ENCODE measurements at regions not wholly inside any gene's neighbourhood (a gene's known extent, or its start where the extent isn't known, plus 50 kb on each side); places are given as distances from the start of the nearest gene placed in this dataset.

- H3K4me1 Mint-ChIP-seq = peaks cover 86% of the 10 kb centered on the region
- CTCF ChIA-PET = no interaction called here
Measured at GRCh38 chr14:98177551-98177950, 1094.4 kb downstream of the BCL11B start.

GRCh38 chr14:98181241-98181640, 1090.8 kb downstream of the BCL11B start:
- Mint-ChIP-seq H3K4me3 (no peak overlapping the region), H3K4me1 (peaks cover 86% of the 10 kb centered on the region), H3K9me3 (peaks cover 3% of the 10 kb centered on the region), H3K27ac (peak overlapping the region; percentile 48), H3K36me3 (ENCODE audit: low read depth) (peaks cover 9% of the 10 kb centered on the region), H3K27me3 (no peaks in the 10 kb centered on the region)
- CTCF ChIA-PET = interaction anchor here (3.1 kb wide), 1 partner anchor 13 kb away, joined by 11 read pairs; no protein-coding TSS in a partner anchor
- no peak for DNase-seq
- POLR2A ChIA-PET = interaction anchor here (1.1 to 14.9 kb wide), 6 partner anchors 8 to 1079 kb away, joined by 3 to 244 read pairs (median 4); no protein-coding TSS in a partner anchor

More at GRCh38 chr14:98177551-98177950, 1094.4 kb downstream of the BCL11B start:
- DNase-seq = peak; percentile 57
- POLR2A ChIA-PET = interaction anchor here (9.6 kb wide), 1 partner anchor 12 kb away, joined by 156 read pairs; no protein-coding TSS in a partner anchor
- H3K36me3 Mint-ChIP-seq (ENCODE audit: low read depth) = peaks cover 3% of the 10 kb centered on the region
- H3K4me3 Mint-ChIP-seq = peak overlapping the region; percentile 11
- peak overlapping the region; percentile 86 for H3K27ac Mint-ChIP-seq
- no peaks in the 10 kb centered on the region for H3K27me3 Mint-ChIP-seq
- no peaks in the 10 kb centered on the region for H3K9me3 Mint-ChIP-seq

GRCh38 chr14:98181768-98182167, 1090.2 kb downstream of the BCL11B start:
- H3K27ac Mint-ChIP-seq = peak overlapping the region; percentile 83
- no peak for DNase-seq
- H3K36me3 Mint-ChIP-seq (ENCODE audit: low read depth) = peaks cover 9% of the 10 kb centered on the region
- ChIA-PET CTCF (interaction anchor here (0.6 to 3.1 kb wide), 8 partner anchors 8 to 1085 kb away, joined by 3 to 13 read pairs (median 4); no protein-coding TSS in a partner anchor), POLR2A (interaction anchor here (0.8 to 14.9 kb wide), 14 partner anchors 8 to 1089 kb away, joined by 3 to 244 read pairs (median 4); partner anchors contain the start of gene BCL11B)
- H3K27me3 Mint-ChIP-seq = no peaks in the 10 kb centered on the region
- H3K9me3 Mint-ChIP-seq = peaks cover 3% of the 10 kb centered on the region
- no peak overlapping the region for H3K4me3 Mint-ChIP-seq
- H3K4me1 Mint-ChIP-seq = peaks cover 85% of the 10 kb centered on the region

GRCh38 chr14:98182393-98183055, 1089.5 kb downstream of the BCL11B start:
- POLR2A ChIA-PET = interaction anchor here (0.8 to 14.9 kb wide), 14 partner anchors 7 to 1088 kb away, joined by 3 to 244 read pairs (median 4); partner anchors contain the start of gene BCL11B
- peaks cover 9% of the 10 kb centered on the region for H3K36me3 Mint-ChIP-seq (ENCODE audit: low read depth)
- H3K27ac Mint-ChIP-seq = peak overlapping the region; percentile 83
- peaks cover 3% of the 10 kb centered on the region for H3K9me3 Mint-ChIP-seq
- no peak for DNase-seq
- H3K27me3 Mint-ChIP-seq = no peaks in the 10 kb centered on the region
- CTCF ChIA-PET = interaction anchor here (0.9 to 3.1 kb wide), 7 partner anchors 9 to 1080 kb away, joined by 3 to 13 read pairs (median 5); no protein-coding TSS in a partner anchor
- H3K4me3 Mint-ChIP-seq = peak overlapping the region; percentile 12
- peaks cover 85% of the 10 kb centered on the region for H3K4me1 Mint-ChIP-seq

GRCh38 chr14:98183556-98183955, 1088.4 kb downstream of the BCL11B start:
- ChIA-PET CTCF (interaction anchor here (1.8 to 3.7 kb wide), 4 partner anchors 10 to 207 kb away, joined by 4 to 15 read pairs (median 12); no protein-coding TSS in a partner anchor), POLR2A (interaction anchor here (1.2 to 14.9 kb wide), 5 partner anchors 6 to 1087 kb away, joined by 3 to 244 read pairs (median 93); partner anchors contain the start of gene BCL11B)
- Mint-ChIP-seq H3K27ac (peak overlapping the region; percentile 83), H3K4me1 (peaks cover 85% of the 10 kb centered on the region), H3K9me3 (peaks cover 3% of the 10 kb centered on the region), H3K36me3 (ENCODE audit: low read depth) (peaks cover 9% of the 10 kb centered on the region), H3K4me3 (no peak overlapping the region), H3K27me3 (no peaks in the 10 kb centered on the region)
- DNase-seq = no peak

GRCh38 chr14:98184457-98184856, 1087.5 kb downstream of the BCL11B start:
- ChIA-PET CTCF (interaction anchor here (0.7 to 5.1 kb wide), 6 partner anchors 10 to 1046 kb away, joined by 3 to 21 read pairs (median 12); no protein-coding TSS in a partner anchor), POLR2A (interaction anchor here (1.2 to 14.9 kb wide), 7 partner anchors 5 to 1087 kb away, joined by 3 to 244 read pairs (median 10); partner anchors contain the start of gene BCL11B)
- Mint-ChIP-seq H3K27ac (peak overlapping the region; percentile 83), H3K27me3 (no peaks in the 10 kb centered on the region), H3K9me3 (peaks cover 3% of the 10 kb centered on the region), H3K4me3 (peak overlapping the region; percentile 33), H3K4me1 (peaks cover 91% of the 10 kb centered on the region), H3K36me3 (ENCODE audit: low read depth) (peaks cover 8% of the 10 kb centered on the region)
- DNase-seq = no peak

GRCh38 chr14:98185036-98185435, 1087.0 kb downstream of the BCL11B start:
- Mint-ChIP-seq H3K27ac (peak overlapping the region; percentile 83), H3K9me3 (peaks cover 3% of the 10 kb centered on the region), H3K4me1 (peaks cover 91% of the 10 kb centered on the region), H3K27me3 (no peaks in the 10 kb centered on the region), H3K36me3 (ENCODE audit: low read depth) (peaks cover 7% of the 10 kb centered on the region), H3K4me3 (peak overlapping the region; percentile 33)
- CTCF ChIA-PET = interaction anchor here (0.7 to 6.6 kb wide), 7 partner anchors 9 to 1045 kb away, joined by 3 to 68 read pairs (median 7); no protein-coding TSS in a partner anchor
- DNase-seq = no peak
- POLR2A ChIA-PET = interaction anchor here (0.7 to 14.9 kb wide), 10 partner anchors 6 to 1086 kb away, joined by 3 to 244 read pairs (median 8); partner anchors contain the start of gene BCL11B

- H3K4me1 Mint-ChIP-seq = peaks cover 96% of the 10 kb centered on the region
- no peak overlapping the region for H3K4me3 Mint-ChIP-seq
- peaks cover 4% of the 10 kb centered on the region for H3K9me3 Mint-ChIP-seq
- ChIA-PET POLR2A (interaction anchor here (1.3 to 14.9 kb wide), 11 partner anchors 7 to 1085 kb away, joined by 4 to 244 read pairs (median 10); partner anchors contain the start of gene BCL11B), CTCF (interaction anchor here (0.9 to 6.6 kb wide), 7 partner anchors 10 to 1086 kb away, joined by 3 to 68 read pairs (median 7); partner anchors contain the start of gene BCL11B)
- H3K27ac Mint-ChIP-seq = peak overlapping the region; percentile 83
- no peak for DNase-seq
- H3K27me3 Mint-ChIP-seq = no peaks in the 10 kb centered on the region
- peaks cover 16% of the 10 kb centered on the region for H3K36me3 Mint-ChIP-seq (ENCODE audit: low read depth)
Measured at GRCh38 chr14:98186140-98186539, 1085.9 kb downstream of the BCL11B start.

GRCh38 chr14:98187281-98187680, 1084.7 kb downstream of the BCL11B start:
- Mint-ChIP-seq H3K27ac (peak overlapping the region; percentile 95), H3K27me3 (no peaks in the 10 kb centered on the region), H3K4me3 (no peak overlapping the region), H3K4me1 (peaks cover 96% of the 10 kb centered on the region), H3K36me3 (ENCODE audit: low read depth) (peaks cover 17% of the 10 kb centered on the region), H3K9me3 (peaks cover 4% of the 10 kb centered on the region)
- no peak for DNase-seq
- ChIA-PET POLR2A (interaction anchor here (0.8 to 14.9 kb wide), 10 partner anchors 8 to 1084 kb away, joined by 3 to 244 read pairs (median 32); partner anchors contain the start of gene BCL11B), CTCF (interaction anchor here (1.0 to 6.6 kb wide), 4 partner anchors 9 to 46 kb away, joined by 3 to 68 read pairs (median 18); no protein-coding TSS in a partner anchor)

GRCh38 chr14:98189062-98189461, 1082.9 kb downstream of the BCL11B start:
- Mint-ChIP-seq H3K4me1 (peaks cover 89% of the 10 kb centered on the region), H3K9me3 (peaks cover 4% of the 10 kb centered on the region)
- CTCF ChIA-PET = interaction anchor here (0.8 to 6.6 kb wide), 7 partner anchors 10 to 1078 kb away, joined by 3 to 68 read pairs (median 8); no protein-coding TSS in a partner anchor

GRCh38 chr14:98189511-98189910, 1082.5 kb downstream of the BCL11B start:
- ChIA-PET CTCF (interaction anchor here (0.8 to 6.6 kb wide), 6 partner anchors 10 to 1078 kb away, joined by 4 to 68 read pairs (median 11); no protein-coding TSS in a partner anchor), POLR2A (interaction anchor here (0.5 to 14.9 kb wide), 29 partner anchors 9 to 1779 kb away, joined by 3 to 244 read pairs (median 6); partner anchors contain the start of gene BCL11B)
- H3K36me3 Mint-ChIP-seq (ENCODE audit: low read depth) = peaks cover 13% of the 10 kb centered on the region
- H3K9me3 Mint-ChIP-seq = peaks cover 4% of the 10 kb centered on the region
- peak overlapping the region; percentile 95 for H3K27ac Mint-ChIP-seq
- no peaks in the 10 kb centered on the region for H3K27me3 Mint-ChIP-seq
- peaks cover 89% of the 10 kb centered on the region for H3K4me1 Mint-ChIP-seq
- H3K4me3 Mint-ChIP-seq = peak overlapping the region; percentile 53
- peak; percentile 74 for DNase-seq

More at GRCh38 chr14:98189062-98189461, 1082.9 kb downstream of the BCL11B start:
- H3K27ac Mint-ChIP-seq = peak overlapping the region; percentile 95
- no peaks in the 10 kb centered on the region for H3K27me3 Mint-ChIP-seq
- DNase-seq = peak; percentile 67
- peak overlapping the region; percentile 53 for H3K4me3 Mint-ChIP-seq
- POLR2A ChIA-PET = interaction anchor here (0.6 to 14.9 kb wide), 29 partner anchors 9 to 1779 kb away, joined by 3 to 244 read pairs (median 6); partner anchors contain the start of gene BCL11B
- H3K36me3 Mint-ChIP-seq (ENCODE audit: low read depth) = peaks cover 13% of the 10 kb centered on the region

GRCh38 chr14:98189944-98190343, 1082.1 kb downstream of the BCL11B start:
- H3K27ac Mint-ChIP-seq = peak overlapping the region; percentile 95
- peak overlapping the region; percentile 53 for H3K4me3 Mint-ChIP-seq
- ChIA-PET CTCF (interaction anchor here (1.2 to 6.6 kb wide), 5 partner anchors 14 to 49 kb away, joined by 4 to 68 read pairs (median 9); no protein-coding TSS in a partner anchor), POLR2A (interaction anchor here (0.5 to 14.9 kb wide), 21 partner anchors 8 to 1779 kb away, joined by 3 to 244 read pairs (median 11); partner anchors contain the start of gene BCL11B)
- H3K4me1 Mint-ChIP-seq = peaks cover 86% of the 10 kb centered on the region
- H3K9me3 Mint-ChIP-seq = peaks cover 4% of the 10 kb centered on the region
- peaks cover 13% of the 10 kb centered on the region for H3K36me3 Mint-ChIP-seq (ENCODE audit: low read depth)
- H3K27me3 Mint-ChIP-seq = no peaks in the 10 kb centered on the region
- no peak for DNase-seq
